ENCODE measurements at regions not wholly inside any gene's neighbourhood (a gene's known extent, or its start where the extent isn't known, plus 50 kb on each side); places are given as distances from the start of the nearest gene placed in this dataset.

DNA sequence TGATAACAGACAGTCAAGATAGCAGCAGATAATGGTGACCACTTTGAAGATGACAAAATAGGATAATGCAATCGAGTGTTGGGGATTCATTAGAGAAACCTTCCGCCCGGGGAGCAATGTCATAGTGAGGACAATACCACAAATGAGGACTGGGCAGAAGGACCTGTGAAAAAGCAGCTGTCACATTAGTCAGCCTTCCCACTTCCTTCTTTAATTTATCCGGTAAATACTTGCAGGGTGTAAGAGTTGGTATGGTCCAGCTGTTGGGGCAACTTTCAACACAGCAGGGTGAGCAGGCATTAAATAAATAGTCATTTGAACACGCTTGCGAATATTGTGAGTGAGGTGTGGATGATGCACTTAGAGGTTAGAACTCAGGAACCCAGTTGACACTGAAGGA, 132.5 kb upstream of the KIRREL3 start:
- DNase-seq (ENCODE audit: low spot score): no peak

DNA sequence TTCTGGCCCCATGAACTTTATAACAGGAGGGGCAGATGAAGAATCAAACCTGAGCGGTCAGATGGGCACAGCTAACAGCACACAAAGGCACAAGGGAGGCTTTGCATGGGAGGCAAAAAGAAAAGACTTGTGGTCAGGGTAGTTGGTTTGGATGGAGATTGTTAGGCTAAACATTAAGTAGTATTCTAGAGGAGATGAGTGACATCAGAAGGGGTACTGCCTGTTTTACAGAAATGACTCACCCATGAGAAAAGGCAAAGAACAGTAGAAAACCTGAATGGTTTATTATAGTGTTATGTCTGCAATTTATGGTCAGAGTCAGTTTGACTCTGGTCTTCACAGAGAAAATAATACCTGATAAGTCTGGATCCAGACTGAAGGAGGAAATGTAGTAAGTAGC, 129.8 kb upstream of the KIRREL3 start:
- DNase-seq (ENCODE audit: low spot score): no peak

- DNase-seq (ENCODE audit: low spot score): no peak
Measured at GRCh38 chr11:127126986-127127385, 126.4 kb upstream of the KIRREL3 start.

DNA sequence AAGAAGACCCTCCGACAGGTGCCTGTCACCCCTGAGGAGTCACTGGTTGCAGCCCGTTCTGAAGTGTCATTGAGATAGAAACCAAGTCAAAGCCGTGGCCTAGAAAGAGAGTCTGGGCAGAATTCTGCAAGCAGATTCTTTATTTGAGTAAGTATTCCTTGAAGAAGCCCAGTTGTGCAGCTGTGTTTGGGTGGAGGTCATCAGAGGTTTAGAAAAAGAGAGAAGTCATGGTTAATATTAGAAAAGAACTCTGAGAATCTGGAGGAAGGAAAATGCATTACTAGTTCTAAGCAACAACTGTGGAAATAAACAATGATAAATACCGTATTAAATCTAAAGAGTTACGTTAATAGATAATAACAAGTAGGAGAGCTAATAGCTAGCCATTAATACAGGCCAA, 118.8 kb upstream of the KIRREL3 start:
- DNase-seq (ENCODE audit: low spot score): no peak

- no peak for DNase-seq (ENCODE audit: low spot score)
Measured at GRCh38 chr11:127118811-127119210, 118.2 kb upstream of the KIRREL3 start.

DNA sequence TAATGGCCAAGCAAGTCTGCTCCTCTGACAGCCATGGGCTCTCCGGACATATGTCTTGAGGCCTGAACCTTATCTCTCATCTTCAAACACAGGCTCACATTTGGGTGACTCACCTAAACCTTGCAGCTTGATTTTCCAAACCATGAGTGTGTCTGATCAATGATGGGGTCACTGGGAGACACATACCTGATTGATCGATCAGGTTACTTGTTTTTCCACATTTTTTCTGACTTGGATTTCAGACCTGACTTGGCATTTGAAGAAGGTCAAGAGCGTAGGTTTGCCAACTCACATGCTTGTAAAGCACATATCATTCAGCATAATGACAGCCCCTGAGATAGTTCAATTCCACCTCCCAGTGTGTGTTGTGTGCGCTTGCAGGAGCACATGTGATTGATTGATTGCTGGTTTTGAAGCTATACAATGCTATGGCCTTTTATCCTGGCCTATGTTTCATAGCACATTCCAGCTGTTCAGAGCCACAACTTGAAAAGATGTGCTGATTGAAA, 116.7 kb upstream of the KIRREL3 start:
- no peak for DNase-seq (ENCODE audit: low spot score)

DNA sequence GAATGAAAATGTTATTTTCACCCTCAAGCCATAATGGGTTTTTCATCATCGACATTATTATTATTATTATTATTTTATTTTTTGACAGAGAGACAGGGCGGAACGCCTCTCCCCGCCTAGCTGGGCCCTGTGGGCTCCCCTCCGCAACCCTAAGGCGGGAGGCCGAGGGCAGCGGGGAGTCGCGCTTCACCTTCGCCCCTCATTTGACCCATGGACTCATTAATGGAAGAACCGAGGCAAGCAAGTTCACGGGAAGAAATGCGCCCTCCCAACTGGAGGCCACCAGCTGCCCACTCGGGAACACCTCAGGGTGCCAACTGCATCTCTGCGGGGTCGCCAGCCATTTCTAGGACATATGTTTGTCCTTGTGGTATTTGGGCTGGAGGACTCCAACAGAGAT, 115.3 kb upstream of the KIRREL3 start:
- DNase-seq (ENCODE audit: low spot score): no peak

GRCh38 chr11:127114035-127114434, 113.5 kb upstream of the KIRREL3 start:
- no peak for DNase-seq (ENCODE audit: low spot score)

- no peak for DNase-seq (ENCODE audit: low spot score)
Measured at GRCh38 chr11:127110542-127110941, 110.0 kb upstream of the KIRREL3 start.

DNA sequence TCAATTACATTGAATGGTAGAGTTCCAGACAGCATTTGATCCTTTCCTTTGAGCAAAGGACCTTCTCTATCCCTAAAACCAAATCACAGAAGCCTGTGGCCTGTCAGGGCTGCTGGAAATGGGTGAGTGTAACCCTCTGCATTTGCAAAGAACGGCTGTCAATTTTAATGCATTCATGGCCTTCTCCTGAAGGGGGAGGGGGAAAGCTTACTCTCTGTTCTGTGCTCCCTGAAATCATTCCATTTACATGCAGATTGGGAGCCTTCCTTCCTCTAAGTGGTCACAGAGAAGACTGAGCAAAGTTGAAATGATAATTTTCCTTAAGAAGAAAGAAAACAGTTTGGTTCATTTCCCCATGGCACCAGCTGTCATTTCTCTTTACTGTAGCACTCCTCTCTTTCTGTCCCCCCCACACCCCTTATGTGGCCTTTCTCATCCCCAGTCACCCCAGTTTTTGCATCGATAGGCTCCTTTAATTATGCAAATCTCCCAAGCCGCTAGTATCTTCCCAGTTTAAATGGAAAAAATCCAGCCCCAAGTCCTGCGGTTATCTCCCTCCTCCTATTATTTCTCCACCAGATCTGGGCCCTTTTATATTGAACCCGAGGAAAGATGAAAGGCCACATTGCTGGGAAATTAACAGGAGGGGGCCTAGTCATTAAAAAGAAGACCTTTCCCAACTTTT, 109.4 kb upstream of the KIRREL3 start:
- DNase-seq (ENCODE audit: low spot score): no peak

GRCh38 chr11:127108838-127109237, 108.3 kb upstream of the KIRREL3 start:
- no peak for DNase-seq (ENCODE audit: low spot score)

DNA sequence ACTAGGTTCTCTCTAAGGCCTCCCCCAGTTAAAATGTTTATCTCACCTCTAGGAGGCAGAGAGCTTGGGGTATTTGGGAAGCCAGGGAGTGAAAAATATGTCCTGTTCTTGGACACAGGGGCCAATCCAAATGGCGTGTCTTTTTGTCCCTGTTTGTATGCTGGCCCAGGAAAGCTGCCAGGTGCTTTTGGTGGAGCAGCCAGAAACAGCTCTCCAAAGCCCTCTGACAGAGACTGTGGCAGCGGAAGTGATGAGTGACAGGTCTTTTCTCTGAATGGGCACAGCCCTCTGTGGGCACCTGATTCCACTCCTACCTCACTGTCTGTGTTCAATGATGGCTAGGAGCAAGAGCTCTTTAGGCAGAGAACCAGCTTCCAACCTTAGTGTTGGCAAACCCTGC, 106.4 kb upstream of the KIRREL3 start:
- no peak for DNase-seq (ENCODE audit: low spot score)

DNA sequence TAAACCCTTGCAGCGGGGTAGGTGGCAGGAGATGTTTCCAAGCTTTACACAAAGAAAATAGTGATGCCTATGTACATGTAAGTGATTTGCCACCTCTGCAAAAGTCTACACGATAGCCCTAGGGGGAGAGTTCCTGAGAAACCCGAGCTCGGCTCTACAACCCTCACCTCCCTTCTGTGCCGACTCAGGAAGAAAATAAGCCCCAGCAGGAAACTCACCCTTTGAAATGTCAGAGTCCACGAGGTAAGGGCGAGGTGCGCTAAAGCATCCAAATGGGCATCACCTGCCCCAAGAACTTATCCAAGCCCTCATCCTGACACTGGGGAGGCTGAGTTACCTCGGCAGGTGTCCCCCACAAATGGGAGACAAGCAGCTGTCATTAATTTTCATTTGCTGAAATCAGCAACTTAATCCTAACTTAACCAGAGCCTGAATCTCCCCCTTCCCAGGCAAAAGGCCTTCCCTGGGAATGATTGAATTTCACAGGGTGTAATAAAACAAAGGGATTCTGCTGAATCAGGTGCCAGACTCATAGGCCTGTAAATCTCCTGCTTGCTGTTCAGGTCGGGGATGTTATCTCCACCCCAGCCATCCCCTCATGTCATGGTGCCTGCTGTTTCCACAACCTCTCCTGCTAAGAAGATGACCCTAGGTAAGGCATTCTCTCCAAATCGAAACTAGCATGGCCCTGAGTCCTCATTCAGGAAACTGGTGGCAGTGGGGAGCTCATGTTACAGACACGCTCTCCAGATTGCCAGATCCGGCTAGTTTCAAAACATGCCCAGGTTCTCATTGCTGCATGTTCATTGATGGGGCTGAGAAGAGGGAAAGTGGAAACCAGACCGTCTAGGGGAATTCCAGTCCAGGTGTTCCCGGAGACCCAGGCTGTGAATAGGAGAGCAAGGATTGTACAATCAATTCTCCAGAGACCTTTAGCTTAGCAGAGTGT, 105.3 kb upstream of the KIRREL3 start:
- no peak for DNase-seq (ENCODE audit: low spot score)

DNA sequence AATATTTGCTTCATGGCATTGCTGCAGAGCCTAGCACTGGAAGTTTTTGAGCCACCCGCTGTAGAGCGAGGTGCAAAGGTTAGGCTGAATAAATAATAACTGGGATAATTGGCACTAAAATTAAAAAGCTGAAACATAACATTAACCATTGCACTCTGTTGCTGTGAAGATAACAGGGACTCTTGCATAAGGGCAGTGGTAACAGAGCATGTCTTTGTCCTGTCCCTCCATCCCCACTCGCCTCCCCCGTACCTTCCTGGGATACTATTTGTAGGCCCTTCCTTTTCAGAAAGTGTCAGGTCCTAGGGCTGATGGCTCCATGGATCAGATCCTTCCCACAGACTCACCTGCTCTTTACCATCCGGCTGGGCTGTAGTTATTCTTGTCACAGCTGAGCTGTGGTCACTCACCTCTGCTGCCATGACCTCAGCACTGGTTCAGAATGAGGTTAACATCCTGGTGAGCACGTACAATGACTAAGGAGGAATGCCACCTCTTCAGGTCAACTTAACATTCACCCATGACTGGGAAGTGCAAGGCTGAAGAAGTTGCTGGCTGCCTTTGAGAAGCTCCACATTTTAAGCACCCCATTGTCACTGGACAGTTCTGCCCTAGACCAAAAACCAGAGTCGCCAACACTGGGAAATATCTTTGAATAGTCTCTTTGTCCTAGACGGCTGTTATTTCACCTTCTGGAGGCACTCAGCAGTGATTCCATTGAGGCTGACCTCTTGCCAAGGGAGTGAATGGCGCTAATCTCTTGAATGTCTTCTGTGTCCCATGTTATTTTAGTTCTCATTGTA, 103.2 kb upstream of the KIRREL3 start:
- DNase-seq (ENCODE audit: low spot score): no peak

GRCh38 chr11:127098684-127099083, 98.1 kb upstream of the KIRREL3 start:
- DNase-seq (ENCODE audit: low spot score): no peak

DNA sequence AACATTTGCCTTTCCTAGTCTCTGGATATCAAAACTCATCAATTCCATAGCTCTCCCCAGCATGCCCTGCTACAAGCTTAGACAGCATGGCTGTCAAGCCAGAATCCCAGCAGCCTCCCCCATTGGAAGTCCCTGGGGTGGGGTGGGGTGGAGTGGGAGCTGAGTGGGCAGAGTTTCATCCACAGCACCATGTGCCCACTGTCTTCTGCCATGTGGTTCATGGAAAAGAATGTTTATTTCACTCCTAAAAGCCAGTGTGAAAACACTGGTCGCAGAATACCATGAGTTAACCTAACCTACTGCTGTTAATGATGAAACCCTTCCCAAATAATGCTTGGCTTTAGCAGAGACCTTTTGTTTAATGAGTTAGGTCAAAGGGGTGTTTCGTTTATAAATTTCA, 80.2 kb upstream of the KIRREL3 start:
- DNase-seq (ENCODE audit: low spot score): no peak

DNA sequence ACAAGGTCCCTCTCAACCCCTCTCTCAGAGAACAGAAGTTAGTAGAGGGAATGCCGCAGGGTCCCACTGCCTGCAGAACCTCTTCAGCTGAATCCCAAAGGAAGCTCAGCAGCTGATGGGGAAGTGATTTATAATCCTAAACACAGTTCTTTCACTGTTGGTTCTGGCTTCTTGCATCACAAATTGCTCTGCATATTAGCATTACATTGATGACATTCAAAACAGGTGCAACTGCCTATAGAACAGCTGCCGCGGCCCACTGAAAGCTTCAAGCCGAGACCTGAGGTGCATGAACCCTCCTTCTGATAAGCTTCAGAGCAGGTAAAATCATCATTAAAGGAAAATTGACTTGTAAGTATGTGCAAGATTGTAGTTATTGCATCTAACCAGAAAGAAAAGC, 75.2 kb upstream of the KIRREL3 start:
- no peak for DNase-seq (ENCODE audit: low spot score)

GRCh38 chr11:127074151-127074761, 73.7 kb upstream of the KIRREL3 start:
- DNase-seq (ENCODE audit: low spot score): no peak

GRCh38 chr11:127073621-127074020, 73.1 kb upstream of the KIRREL3 start:
- no peak for DNase-seq (ENCODE audit: low spot score)

GRCh38 chr11:127071606-127072005, 71.0 kb upstream of the KIRREL3 start:
- no peak for DNase-seq (ENCODE audit: low spot score)

DNA sequence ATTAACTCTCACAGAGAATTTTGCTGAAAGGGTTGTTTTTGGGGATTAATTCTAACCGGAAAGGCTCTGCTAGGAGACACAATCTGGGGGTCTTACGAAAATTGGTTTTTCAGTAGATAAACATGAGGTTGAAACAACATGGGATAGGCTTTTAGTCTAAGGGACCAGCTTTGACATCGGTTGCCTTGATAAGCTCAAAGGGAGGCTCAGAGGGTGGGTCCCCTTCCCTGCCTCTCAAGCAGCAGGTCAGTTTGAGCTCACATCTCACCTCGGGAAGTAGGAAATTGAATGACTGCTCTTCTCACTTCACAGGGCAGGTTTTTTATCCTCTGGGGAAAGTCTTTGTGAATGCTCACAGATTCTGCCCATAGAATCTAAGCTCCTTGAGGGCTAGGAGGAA, 70.2 kb upstream of the KIRREL3 start:
- no peak for DNase-seq (ENCODE audit: low spot score)

All from CD4-positive, alpha-beta T cell treated with Interleukin-6 at 100 ng/mL for 8 hours (primary cell).